Kidney (tissue), 13 donors: ENCODE measurements at regions not wholly inside any gene's neighbourhood (a gene's known extent, or its start where the extent isn't known, plus 50 kb on each side); places are given as distances from the start of the nearest gene placed in this dataset.

Experiments used
- DNase-seq, 5 donors: peaks; one replicate each; pipeline ENCODE4 v3.0.0-alpha.2; 2013 to 2020
- FAIRE-seq: peaks from 2 replicates; lab custom pipeline; 2012; peaks lifted over from hg19 to GRCh38; lab: Jason Lieb, UNC
- H3K27ac ChIP-seq, 2 donors: one replicate each; pipeline ENCODE4 v1.7.0; 2013; ENCODE audit warnings: low read depth in 2 of 2, low read length in 2 of 2, inconsistent platforms in 1 of 2
- H3K27me3 ChIP-seq: one replicate; pipeline ENCODE4 v1.7.1; 2013; ENCODE audit warnings: low read length, inconsistent platforms; ENCODE audit not compliant: control insufficient read depth, insufficient read depth
- H3K36me3 ChIP-seq, 3 donors: one replicate each; pipeline versions ENCODE4 v1.7.0 to v1.7.1; 2013; ENCODE audit warnings: low read length in 3 of 3, control low read depth in 1 of 3, inconsistent platforms in 1 of 3; ENCODE audit not compliant: insufficient read depth in 3 of 3, control insufficient read depth in 2 of 3
- H3K4me1 ChIP-seq, 3 donors: one replicate each; pipeline versions ENCODE4 v1.7.0 to v1.7.1; 2013; ENCODE audit warnings: low read length in 3 of 3, inconsistent platforms in 1 of 3, low read depth in 1 of 3; ENCODE audit not compliant: control insufficient read depth in 2 of 3, insufficient read depth in 2 of 3
- H3K4me3 ChIP-seq, 3 donors: one replicate each; pipeline versions ENCODE4 v1.7.0 to v1.8.1; 2013; ENCODE audit warnings: low read length in 3 of 3, control low read depth in 1 of 3, inconsistent platforms in 1 of 3
- H3K9ac ChIP-seq, 3 donors: one replicate each; pipeline versions ENCODE4 v1.7.0 to v1.7.1; 2013; ENCODE audit warnings: low read length in 3 of 3, control low read depth in 1 of 3, inconsistent platforms in 1 of 3
- H3K9me3 ChIP-seq, 3 donors: one replicate each; pipeline versions ENCODE4 v1.7.0 to v1.7.1; 2013; ENCODE audit warnings: low read length in 3 of 3, control low read depth in 1 of 3, inconsistent platforms in 1 of 3; ENCODE audit not compliant: control insufficient read depth in 2 of 3, insufficient read depth in 1 of 3
- CTCF ChIP-seq: IDR thresholded peaks from 3 replicates; pipeline ENCODE4 v1.5.1; 2012; ENCODE audit warnings: mild to moderate bottlenecking, moderate library complexity, borderline replicate concordance; ENCODE audit not compliant: insufficient read depth; ENCODE audit errors: extremely low read depth
- intact Hi-C: fragments of 100-400 bp; cut with DNase I; formaldehyde crosslinking; loops from one replicate; pipeline ENCODE4 v1.11.1; 2022
- donor health status: control.
- donor health status: control.
- donor health status: control.
- donor health status: control.
- donor health status: control.
- donor health status: DM: yes; HTN: yes; CAD: no.
- donor health status: Normal renal cell carcinoma (clear cell type).

DNA sequence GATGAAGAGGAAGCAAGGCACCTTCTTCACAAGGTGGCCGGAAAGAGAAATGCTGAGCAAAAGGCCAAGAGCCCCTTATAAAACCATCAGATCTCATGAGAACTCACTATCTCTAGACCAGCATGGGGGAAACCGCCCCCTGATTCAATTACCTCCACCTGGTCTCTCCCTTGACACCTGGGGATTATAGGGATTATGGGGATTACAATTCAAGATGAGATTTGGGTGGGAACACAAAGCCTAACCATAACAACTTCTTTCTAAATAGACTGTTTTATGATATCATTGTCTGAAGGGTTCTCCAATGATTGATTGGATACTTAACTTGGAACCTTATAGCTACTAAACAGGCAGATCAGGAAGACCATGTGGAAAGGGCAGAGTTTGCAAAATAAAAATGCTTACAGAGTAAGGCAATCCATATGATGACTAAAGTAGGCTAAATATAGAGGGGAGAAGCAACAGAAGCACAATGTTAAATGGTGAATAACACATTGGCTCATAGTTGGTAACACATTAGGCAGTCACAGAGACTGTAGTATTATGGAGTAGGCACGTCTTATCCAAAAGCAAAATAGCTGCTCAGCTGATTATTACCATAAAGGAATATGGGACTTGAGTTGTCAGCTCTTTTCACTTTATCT, 179.0 kb downstream of the BARD1 start:
- intact Hi-C loops, result no loop called here
- Histone ChIP-seq H3K4me3 (no peak overlapping the region), H3K27ac (no peak overlapping the region), H3K36me3 (no peaks in the 10 kb centered on the region), H3K27me3 (no peaks in the 10 kb centered on the region), H3K4me1 (no peaks in the 10 kb centered on the region), H3K9me3 (no peaks in the 10 kb centered on the region), H3K9ac (no peak overlapping the region)
- FAIRE-seq, result no peak
- DNase-seq, result no peak
- TF ChIP-seq CTCF, result no peak

DNA sequence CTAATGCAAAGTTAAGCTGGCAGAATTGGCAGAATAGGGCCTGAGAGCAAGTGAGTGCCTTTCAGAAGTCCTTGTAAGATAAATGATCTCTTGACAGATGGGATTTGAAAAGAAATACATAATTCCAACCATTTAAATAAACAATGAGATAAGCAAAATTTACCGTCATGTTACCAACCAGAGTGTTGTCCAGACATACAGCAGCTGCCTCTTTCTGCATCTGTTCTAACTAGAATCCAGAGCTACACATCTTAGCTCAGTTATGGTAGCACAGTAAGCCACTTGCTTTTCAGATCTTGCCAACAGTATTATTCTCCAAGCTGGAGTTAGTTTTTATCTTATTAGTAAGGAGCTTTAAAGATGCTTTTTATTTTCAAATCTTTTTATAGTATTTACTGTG, 179.6 kb downstream of the BARD1 start:
- H3K27me3 ChIP-seq, result no peaks in the 10 kb centered on the region
- intact Hi-C loops, result no loop called here
- no peaks in the 10 kb centered on the region for H3K9me3 ChIP-seq
- no peaks in the 10 kb centered on the region for H3K4me1 ChIP-seq
- no peak overlapping the region for H3K9ac ChIP-seq
- FAIRE-seq (no peak), DNase-seq (no peak)
- H3K36me3 ChIP-seq, result no peaks in the 10 kb centered on the region
- no peak for TF ChIP-seq CTCF
- H3K27ac ChIP-seq, result no peak overlapping the region
- H3K4me3 ChIP-seq, result no peak overlapping the region
